ENCODE measurements at regions not wholly inside any gene's neighbourhood (a gene's known extent, or its start where the extent isn't known, plus 50 kb on each side); places are given as distances from the start of the nearest gene placed in this dataset.
"Not testable (repeated sequence)": the region's sequence is repeated elsewhere in the genome, so short reads cannot be mapped to it uniquely, and the experiment has no call there.

GRCh38 chr11:23932485-23932898 lies 564.4 kb upstream of the LUZP2 start:
- DNase-seq: no peak
- Histone ChIP-seq H3K9me3 (ENCODE audit: control extremely low read depth in 1 of 5, control insufficient read depth in 4 of 5, insufficient read depth in 2 of 5, low read depth in 1 of 5, low read length in 4 of 5) (no peaks in the 10 kb centered on the region), H3K4me1 (ENCODE audit: control extremely low read depth in 1 of 4, control insufficient read depth in 4 of 4, insufficient read depth in 4 of 4, low read length in 3 of 4) (peaks cover 4 to 14% (median 5%) of the 10 kb centered on the region in 4 experiments), H3K27me3 (replicated peaks in 2 of 5; ENCODE audit: control insufficient read depth in 4 of 5, insufficient read depth in 5 of 5, low read length in 4 of 5) (no peaks in the 10 kb centered on the region), H3K27ac (ENCODE audit: insufficient read depth in 1 of 2, low read depth in 1 of 2, low read length in 2 of 2, poor library complexity in 1 of 2, severe bottlenecking in 2 of 2) (no peak overlapping the region), H3K4me3 (ENCODE audit: control insufficient read depth in 1 of 7, extremely low read depth in 1 of 7, insufficient read depth in 4 of 7, low read depth in 2 of 7, low read length in 6 of 7) (no peak overlapping the region), H3K36me3 (ENCODE audit: control insufficient read depth in 4 of 4, insufficient read depth in 4 of 4, low read length in 3 of 4) (no peaks in the 10 kb centered on the region)
- ChIA-PET CTCF (no interaction called here), POLR2A (no interaction called here)

- DNase-seq: peak in 2 of 3 donors; percentile 46 to 65
- peak overlapping the region in 1 of 2 experiments; percentile 49 for H3K27ac ChIP-seq (ENCODE audit: insufficient read depth in 1 of 2, low read depth in 1 of 2, low read length in 2 of 2, poor library complexity in 1 of 2, severe bottlenecking in 2 of 2)
- H3K27me3 ChIP-seq (replicated peaks in 2 of 5; ENCODE audit: control insufficient read depth in 4 of 5, insufficient read depth in 5 of 5, low read length in 4 of 5): no peaks in the 10 kb centered on the region
- WGBS (ENCODE audit: insufficient coverage): 7% methylated on average over 3 of the region's 9 CpGs
- peaks cover 4 to 14% (median 5%) of the 10 kb centered on the region in 4 experiments for H3K4me1 ChIP-seq (ENCODE audit: control extremely low read depth in 1 of 4, control insufficient read depth in 4 of 4, insufficient read depth in 4 of 4, low read length in 3 of 4)
- no peaks in the 10 kb centered on the region for H3K9me3 ChIP-seq (ENCODE audit: control extremely low read depth in 1 of 5, control insufficient read depth in 4 of 5, insufficient read depth in 2 of 5, low read depth in 1 of 5, low read length in 4 of 5)
- CTCF ChIA-PET: no interaction called here
- H3K4me3 ChIP-seq (ENCODE audit: control insufficient read depth in 1 of 7, extremely low read depth in 1 of 7, insufficient read depth in 4 of 7, low read depth in 2 of 7, low read length in 6 of 7): peak overlapping the region in 5 of 7 experiments; percentile 7 to 68 (median 48)
- H3K36me3 ChIP-seq (ENCODE audit: control insufficient read depth in 4 of 4, insufficient read depth in 4 of 4, low read length in 3 of 4): no peaks in the 10 kb centered on the region
- POLR2A ChIA-PET: no interaction called here
Measured at GRCh38 chr11:23933721-23934120, 563.1 kb upstream of the LUZP2 start.

GRCh38 chr11:23934671-23935270 lies 562.1 kb upstream of the LUZP2 start:
- POLR2A ChIA-PET; DNase-seq; H3K27me3 ChIP-seq (replicated peaks in 2 of 5; ENCODE audit: control insufficient read depth in 4 of 5, insufficient read depth in 5 of 5, low read length in 4 of 5); CTCF ChIA-PET; H3K27ac ChIP-seq (ENCODE audit: insufficient read depth in 1 of 2, low read depth in 1 of 2, low read length in 2 of 2, poor library complexity in 1 of 2, severe bottlenecking in 2 of 2); H3K36me3 ChIP-seq (ENCODE audit: control insufficient read depth in 4 of 4, insufficient read depth in 4 of 4, low read length in 3 of 4); H3K4me3 ChIP-seq (ENCODE audit: control insufficient read depth in 1 of 7, extremely low read depth in 1 of 7, insufficient read depth in 4 of 7, low read depth in 2 of 7, low read length in 6 of 7); H3K9me3 ChIP-seq (ENCODE audit: control extremely low read depth in 1 of 5, control insufficient read depth in 4 of 5, insufficient read depth in 2 of 5, low read depth in 1 of 5, low read length in 4 of 5): not testable (repeated sequence)
- peaks cover 4 to 14% (median 5%) of the 10 kb centered on the region in 4 experiments for H3K4me1 ChIP-seq (ENCODE audit: control extremely low read depth in 1 of 4, control insufficient read depth in 4 of 4, insufficient read depth in 4 of 4, low read length in 3 of 4)
- WGBS (ENCODE audit: insufficient coverage): 92% methylated on average over 2 of the region's 27 CpGs

- H3K4me3 ChIP-seq (ENCODE audit: control insufficient read depth in 1 of 7, extremely low read depth in 1 of 7, insufficient read depth in 4 of 7, low read depth in 2 of 7, low read length in 6 of 7); H3K27ac ChIP-seq (ENCODE audit: insufficient read depth in 1 of 2, low read depth in 1 of 2, low read length in 2 of 2, poor library complexity in 1 of 2, severe bottlenecking in 2 of 2); H3K9me3 ChIP-seq (ENCODE audit: control extremely low read depth in 1 of 5, control insufficient read depth in 4 of 5, insufficient read depth in 2 of 5, low read depth in 1 of 5, low read length in 4 of 5); H3K27me3 ChIP-seq (replicated peaks in 2 of 5; ENCODE audit: control insufficient read depth in 4 of 5, insufficient read depth in 5 of 5, low read length in 4 of 5); CTCF ChIA-PET; POLR2A ChIA-PET; H3K4me1 ChIP-seq (ENCODE audit: control extremely low read depth in 1 of 4, control insufficient read depth in 4 of 4, insufficient read depth in 4 of 4, low read length in 3 of 4); H3K36me3 ChIP-seq (ENCODE audit: control insufficient read depth in 4 of 4, insufficient read depth in 4 of 4, low read length in 3 of 4); DNase-seq: not testable (repeated sequence)
- 94% methylated on average over 29 of the region's 31 CpGs for WGBS (ENCODE audit: insufficient coverage)
Measured at GRCh38 chr11:23942117-23942815, 554.6 kb upstream of the LUZP2 start.

GRCh38 chr11:23944923-23945322 lies 551.9 kb upstream of the LUZP2 start:
- ChIA-PET POLR2A (no interaction called here), CTCF (no interaction called here)
- no peak overlapping the region for H3K27ac ChIP-seq (ENCODE audit: insufficient read depth in 1 of 2, low read depth in 1 of 2, low read length in 2 of 2, poor library complexity in 1 of 2, severe bottlenecking in 2 of 2)
- H3K27me3 ChIP-seq (replicated peaks in 2 of 5; ENCODE audit: control insufficient read depth in 4 of 5, insufficient read depth in 5 of 5, low read length in 4 of 5): no peaks in the 10 kb centered on the region
- H3K36me3 ChIP-seq (ENCODE audit: control insufficient read depth in 4 of 4, insufficient read depth in 4 of 4, low read length in 3 of 4): no peaks in the 10 kb centered on the region
- H3K4me1 ChIP-seq (ENCODE audit: control extremely low read depth in 1 of 4, control insufficient read depth in 4 of 4, insufficient read depth in 4 of 4, low read length in 3 of 4): no peaks in the 10 kb centered on the region
- DNase-seq: no peak
- H3K4me3 ChIP-seq (ENCODE audit: control insufficient read depth in 1 of 7, extremely low read depth in 1 of 7, insufficient read depth in 4 of 7, low read depth in 2 of 7, low read length in 6 of 7): no peak overlapping the region
- no peaks in the 10 kb centered on the region for H3K9me3 ChIP-seq (ENCODE audit: control extremely low read depth in 1 of 5, control insufficient read depth in 4 of 5, insufficient read depth in 2 of 5, low read depth in 1 of 5, low read length in 4 of 5)
- WGBS (ENCODE audit: insufficient coverage): no CpG with 5 or more reads among the region's 2 CpGs

GRCh38 chr11:23947883-23948282 lies 549.0 kb upstream of the LUZP2 start:
- Histone ChIP-seq H3K27me3 (replicated peaks in 2 of 5; ENCODE audit: control insufficient read depth in 4 of 5, insufficient read depth in 5 of 5, low read length in 4 of 5) (no peaks in the 10 kb centered on the region), H3K4me1 (ENCODE audit: control extremely low read depth in 1 of 4, control insufficient read depth in 4 of 4, insufficient read depth in 4 of 4, low read length in 3 of 4) (no peaks in the 10 kb centered on the region)

GRCh38 chr11:23948851-23949250 lies 548.0 kb upstream of the LUZP2 start:
- DNase-seq: no peak
- no peak overlapping the region for H3K27ac ChIP-seq (ENCODE audit: insufficient read depth in 1 of 2, low read depth in 1 of 2, low read length in 2 of 2, poor library complexity in 1 of 2, severe bottlenecking in 2 of 2)
- H3K36me3 ChIP-seq (ENCODE audit: control insufficient read depth in 4 of 4, insufficient read depth in 4 of 4, low read length in 3 of 4): no peaks in the 10 kb centered on the region
- POLR2A ChIA-PET: no interaction called here
- CTCF ChIA-PET: no interaction called here
- 100% methylated on average over 2 of the region's 2 CpGs for WGBS (ENCODE audit: insufficient coverage)
- no peaks in the 10 kb centered on the region for H3K4me1 ChIP-seq (ENCODE audit: control extremely low read depth in 1 of 4, control insufficient read depth in 4 of 4, insufficient read depth in 4 of 4, low read length in 3 of 4)
- no peaks in the 10 kb centered on the region for H3K27me3 ChIP-seq (replicated peaks in 2 of 5; ENCODE audit: control insufficient read depth in 4 of 5, insufficient read depth in 5 of 5, low read length in 4 of 5)
- no peaks in the 10 kb centered on the region for H3K9me3 ChIP-seq (ENCODE audit: control extremely low read depth in 1 of 5, control insufficient read depth in 4 of 5, insufficient read depth in 2 of 5, low read depth in 1 of 5, low read length in 4 of 5)
- H3K4me3 ChIP-seq (ENCODE audit: control insufficient read depth in 1 of 7, extremely low read depth in 1 of 7, insufficient read depth in 4 of 7, low read depth in 2 of 7, low read length in 6 of 7): no peak overlapping the region

More at GRCh38 chr11:23947883-23948282, 549.0 kb upstream of the LUZP2 start:
- no peak overlapping the region for H3K4me3 ChIP-seq (ENCODE audit: control insufficient read depth in 1 of 7, extremely low read depth in 1 of 7, insufficient read depth in 4 of 7, low read depth in 2 of 7, low read length in 6 of 7)
- H3K9me3 ChIP-seq (ENCODE audit: control extremely low read depth in 1 of 5, control insufficient read depth in 4 of 5, insufficient read depth in 2 of 5, low read depth in 1 of 5, low read length in 4 of 5): no peaks in the 10 kb centered on the region
- no peak overlapping the region for H3K27ac ChIP-seq (ENCODE audit: insufficient read depth in 1 of 2, low read depth in 1 of 2, low read length in 2 of 2, poor library complexity in 1 of 2, severe bottlenecking in 2 of 2)
- no peaks in the 10 kb centered on the region for H3K36me3 ChIP-seq (ENCODE audit: control insufficient read depth in 4 of 4, insufficient read depth in 4 of 4, low read length in 3 of 4)
- no peak for DNase-seq
- POLR2A ChIA-PET: no interaction called here
- CTCF ChIA-PET: no interaction called here
